GM12878 (cell line): ENCODE measurements at regions not wholly inside any gene's neighbourhood (a gene's known extent, or its start where the extent isn't known, plus 50 kb on each side); places are given as distances from the start of the nearest gene placed in this dataset.

Experiments used
- ATAC-seq: fragments of 200-7000 bp; cut with Tn5 transposase; 3 replicates; pipeline ENCODE4 v1.9.1; 2020; ENCODE audit warnings: mild to moderate bottlenecking, moderate library complexity
- BruUV-seq: library from RNA; stranded (reverse); fragments of 400-500 nt; replicated peaks from 2 replicates; lab custom pipeline; 2021; lab: Mats Ljungman, UMichigan
- CTCF ChIA-PET: fragments of 300-600 bp; sonication (Branson Sonifier 250); formaldehyde crosslinking; extraction: SDS; loops from one replicate; lab custom pipeline; 2021; ENCODE audit warnings: inconsistent platforms; lab: Yijun Ruan, JAX
- POLR2A ChIA-PET: fragments of 350-600 bp; formaldehyde crosslinking; extraction: SDS; loops from one replicate; lab custom pipeline; 2021; ENCODE audit warnings: inconsistent platforms; lab: Charles Lee
- RAD21 ChIA-PET: fragments of 300-600 bp; sonication (Branson Sonifier 250); formaldehyde crosslinking; loops from one replicate; lab custom pipeline; 2023; ENCODE audit warnings: antibody characterized with exemption; ENCODE audit not compliant: unreplicated experiment; lab: Charles Lee
- SMC1A ChIA-PET: fragments of 300-600 bp; sonication (Branson Sonifier 250); formaldehyde crosslinking; loops from one replicate; lab custom pipeline; 2023; ENCODE audit not compliant: unreplicated experiment, uncharacterized antibody; lab: Charles Lee
- DNase-seq: peaks from one replicate; pipeline ENCODE4 v3.0.0-alpha.2; 2011; ENCODE audit warnings: low read depth, low spot score
- FAIRE-seq: peaks from 3 replicates; lab custom pipeline; 2011; peaks lifted over from hg19 to GRCh38; lab: Jason Lieb, UNC
- H2AFZ ChIP-seq: 2 replicates; pipeline ENCODE4 v1.6.0; 2011; ENCODE audit warnings: low read depth, low read length, control low read depth; ENCODE audit not compliant: control insufficient read depth
- H3K27ac ChIP-seq: 2 replicates; pipeline ENCODE4 v1.5.1; 2011; ENCODE audit warnings: control low read depth; ENCODE audit not compliant: control insufficient read depth, insufficient read depth
- H3K27me3 ChIP-seq, 2 experiments: replicated peaks in 1 of 2; 2 replicates each; pipeline versions ENCODE4 v1.6.0 to v1.6.1; 2011; ENCODE audit warnings: low read length in 1 of 2; ENCODE audit not compliant: control insufficient read depth in 2 of 2, insufficient read depth in 2 of 2
- H3K36me3 ChIP-seq, 2 experiments: 2 replicates each; pipeline ENCODE4 v1.5.1; 2011; ENCODE audit warnings: low read length in 1 of 2; ENCODE audit not compliant: control insufficient read depth in 2 of 2, insufficient read depth in 2 of 2
- H3K4me1 ChIP-seq: 2 replicates; pipeline ENCODE4 v1.6.1; 2011; ENCODE audit warnings: mild to moderate bottlenecking, low read length, moderate library complexity, mixed read lengths; ENCODE audit not compliant: control insufficient read depth, insufficient read depth
- H3K4me2 ChIP-seq: 2 replicates; pipeline ENCODE4 v1.6.0; 2011; ENCODE audit warnings: control low read depth; ENCODE audit not compliant: control insufficient read depth, insufficient read depth
- H3K4me3 ChIP-seq: fragments of 200-600 bp; sonication (generic); 2 replicates; pipeline ENCODE4 v1.5.1; 2016
- H3K79me2 ChIP-seq: 2 replicates; pipeline ENCODE4 v1.6.0; 2011; ENCODE audit warnings: low read length; ENCODE audit not compliant: control insufficient read depth, insufficient read depth
- H3K9ac ChIP-seq: 2 replicates; pipeline ENCODE4 v1.8.0; 2011; ENCODE audit warnings: low read length, control low read depth, mixed read lengths; ENCODE audit not compliant: control insufficient read depth, insufficient read depth
- H3K9me3 ChIP-seq: replicated peaks from 3 replicates; pipeline ENCODE4 v1.5.1; 2011; ENCODE audit warnings: mild to moderate bottlenecking, low read length; ENCODE audit not compliant: control insufficient read depth, insufficient read depth
- H4K20me1 ChIP-seq: 2 replicates; pipeline ENCODE4 v1.6.0; 2011; ENCODE audit not compliant: control insufficient read depth, insufficient read depth
- ESRRA ChIP-seq: IDR thresholded peaks from 2 replicates; pipeline ENCODE4 v1.6.1; 2012; ENCODE audit warnings: mild to moderate bottlenecking, low read length, improper control_type of control experiment
- FOXK2 ChIP-seq: fragments of 450-650 bp; IDR thresholded peaks from 2 replicates; pipeline ENCODE4 v1.6.1; 2017; ENCODE audit warnings: mild to moderate bottlenecking, moderate library complexity
- GATAD2B ChIP-seq: fragments of 450-650 bp; conservative IDR thresholded peaks from 2 replicates; pipeline ENCODE4 v1.6.1; 2017; ENCODE audit warnings: low read depth, mild to moderate bottlenecking, moderate library complexity
- MEF2A ChIP-seq: IDR thresholded peaks from 2 replicates; pipeline ENCODE4 v1.6.1; 2011; ENCODE audit warnings: low read depth, mild to moderate bottlenecking, low read length, moderate library complexity; ENCODE audit not compliant: insufficient read depth
- NFXL1 ChIP-seq: fragments of 450-650 bp; IDR thresholded peaks from 2 replicates; pipeline ENCODE4 v1.6.1; 2017; ENCODE audit warnings: antibody characterized with exemption, mild to moderate bottlenecking, borderline replicate concordance
- NFYA ChIP-seq: IDR thresholded peaks from 2 replicates; pipeline ENCODE4 v1.6.1; 2011; ENCODE audit warnings: low read depth, mild to moderate bottlenecking, low read length, improper control_type of control experiment, borderline replicate concordance
- NFYB ChIP-seq: IDR thresholded peaks from 2 replicates; pipeline ENCODE4 v1.6.1; 2011; ENCODE audit warnings: low read depth, mild to moderate bottlenecking, low read length, improper control_type of control experiment, moderate library complexity; ENCODE audit not compliant: insufficient read depth
- SUPT20H ChIP-seq: IDR thresholded peaks from 2 replicates; pipeline ENCODE4 v1.6.1; 2011; ENCODE audit warnings: low read depth, mild to moderate bottlenecking, low read length, moderate library complexity, borderline replicate concordance; ENCODE audit not compliant: control insufficient read depth
- ZNF217 ChIP-seq: fragments of 450-650 bp; IDR thresholded peaks from 2 replicates; pipeline ENCODE4 v1.6.1; 2017; ENCODE audit warnings: antibody characterized with exemption, mild to moderate bottlenecking
- ZNF24 ChIP-seq: fragments of 450-650 bp; IDR thresholded peaks from 2 replicates; pipeline ENCODE4 v1.6.1; 2017; ENCODE audit warnings: antibody characterized with exemption, mild to moderate bottlenecking
- ZSCAN29 ChIP-seq: fragments of 450-650 bp; IDR thresholded peaks from 2 replicates; pipeline ENCODE4 v1.6.1; 2017; ENCODE audit warnings: mild to moderate bottlenecking, moderate library complexity
- WGBS: methylation state at CpG from one replicate; pipeline ENCODE4 v1.1.6; 2016; ENCODE audit warnings: low lambda C conversion rate; ENCODE audit not compliant: insufficient replicate concordance, insufficient coverage; ENCODE audit errors: missing lambda C conversion rate; 5-methylcytosine and 5-hydroxymethylcytosine counted together
- in situ Hi-C: fragments of 300-500 bp; cut with MboI; formaldehyde crosslinking; loops from 9 replicates; pipeline ENCODE4 v1.14.3; 2018; ENCODE audit warnings: mixed read lengths
- intact Hi-C: fragments of 100-400 bp; cut with micrococcal nuclease; formaldehyde crosslinking; loops from one replicate; pipeline ENCODE4 v1.14.2; 2022; ENCODE audit not compliant: unreplicated experiment
- TF ChIP-seq, protein P1 (sequence below): IDR thresholded peaks from 2 replicates; pipeline ENCODE4 v1.6.1; 2012; ENCODE audit warnings: mild to moderate bottlenecking, low read depth, low read length

DNA sequence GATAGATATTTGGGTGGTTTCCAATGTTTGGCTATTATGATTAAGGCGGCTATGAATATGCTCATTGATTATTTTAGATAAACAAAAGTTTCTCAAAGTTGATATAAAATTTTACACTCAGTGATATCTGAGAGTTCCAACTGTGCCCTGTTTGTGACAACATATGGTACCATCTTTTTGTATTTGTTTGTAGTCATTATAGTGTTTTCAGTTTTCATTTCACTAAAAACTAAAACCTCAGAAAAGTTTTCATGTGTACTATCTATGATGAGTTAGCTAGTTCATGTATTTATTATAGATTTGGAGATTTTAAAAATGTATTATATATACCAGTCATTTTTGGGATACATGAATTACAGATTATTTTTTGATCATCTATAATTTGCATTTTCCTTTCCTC, 1111.4 kb downstream of the CDH18 start (continued):
- TF ChIP-seq, protein P1, sequence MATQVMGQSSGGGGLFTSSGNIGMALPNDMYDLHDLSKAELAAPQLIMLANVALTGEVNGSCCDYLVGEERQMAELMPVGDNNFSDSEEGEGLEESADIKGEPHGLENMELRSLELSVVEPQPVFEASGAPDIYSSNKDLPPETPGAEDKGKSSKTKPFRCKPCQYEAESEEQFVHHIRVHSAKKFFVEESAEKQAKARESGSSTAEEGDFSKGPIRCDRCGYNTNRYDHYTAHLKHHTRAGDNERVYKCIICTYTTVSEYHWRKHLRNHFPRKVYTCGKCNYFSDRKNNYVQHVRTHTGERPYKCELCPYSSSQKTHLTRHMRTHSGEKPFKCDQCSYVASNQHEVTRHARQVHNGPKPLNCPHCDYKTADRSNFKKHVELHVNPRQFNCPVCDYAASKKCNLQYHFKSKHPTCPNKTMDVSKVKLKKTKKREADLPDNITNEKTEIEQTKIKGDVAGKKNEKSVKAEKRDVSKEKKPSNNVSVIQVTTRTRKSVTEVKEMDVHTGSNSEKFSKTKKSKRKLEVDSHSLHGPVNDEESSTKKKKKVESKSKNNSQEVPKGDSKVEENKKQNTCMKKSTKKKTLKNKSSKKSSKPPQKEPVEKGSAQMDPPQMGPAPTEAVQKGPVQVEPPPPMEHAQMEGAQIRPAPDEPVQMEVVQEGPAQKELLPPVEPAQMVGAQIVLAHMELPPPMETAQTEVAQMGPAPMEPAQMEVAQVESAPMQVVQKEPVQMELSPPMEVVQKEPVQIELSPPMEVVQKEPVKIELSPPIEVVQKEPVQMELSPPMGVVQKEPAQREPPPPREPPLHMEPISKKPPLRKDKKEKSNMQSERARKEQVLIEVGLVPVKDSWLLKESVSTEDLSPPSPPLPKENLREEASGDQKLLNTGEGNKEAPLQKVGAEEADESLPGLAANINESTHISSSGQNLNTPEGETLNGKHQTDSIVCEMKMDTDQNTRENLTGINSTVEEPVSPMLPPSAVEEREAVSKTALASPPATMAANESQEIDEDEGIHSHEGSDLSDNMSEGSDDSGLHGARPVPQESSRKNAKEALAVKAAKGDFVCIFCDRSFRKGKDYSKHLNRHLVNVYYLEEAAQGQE = no peak
- TF ChIP-seq FOXK2 = no peak
- TF ChIP-seq ZNF24 = no peak
- TF ChIP-seq GATAD2B = no peak
- no peak for TF ChIP-seq ZNF217
- TF ChIP-seq MEF2A = no peak
- no peak for TF ChIP-seq NFYB
- TF ChIP-seq NFXL1 = no peak
- no peak for TF ChIP-seq ESRRA
- TF ChIP-seq NFYA = no peak
- no peak for TF ChIP-seq SUPT20H

GRCh38 chr5:18881615-18882014, 1106.4 kb downstream of the CDH18 start:
- Histone ChIP-seq H3K36me3 (no peaks in the 10 kb centered on the region), H3K79me2 (no peaks in the 10 kb centered on the region), H3K4me2 (no peak overlapping the region), H3K27ac (no peak overlapping the region), H3K27me3 (no peaks in the 10 kb centered on the region), H3K9ac (no peak overlapping the region), H4K20me1 (no peaks in the 10 kb centered on the region), H3K4me1 (no peaks in the 10 kb centered on the region), H3K9me3 (no peaks in the 10 kb centered on the region), H2AFZ (no peak overlapping the region), H3K4me3 (no peak overlapping the region)
- ChIA-PET CTCF (no interaction called here), RAD21 (no interaction called here), POLR2A (no interaction called here), SMC1A (no interaction called here)
- 89% methylated on average over 1 of the region's 1 CpG for WGBS
- ATAC-seq = no peak
- FAIRE-seq = no peak
- BruUV-seq = no TSS peak
- in situ Hi-C loops (no loop called here), intact Hi-C loops (no loop called here)
- no peak for DNase-seq
- no peak for TF ChIP-seq ZSCAN29
